PC-9 (cell line): ENCODE measurements at regions not wholly inside any gene's neighbourhood (a gene's known extent, or its start where the extent isn't known, plus 50 kb on each side); places are given as distances from the start of the nearest gene placed in this dataset.

Experiments
- BruUV-seq: library from RNA; stranded (reverse); fragments of 400-500 nt; replicated peaks from 2 replicates; lab custom pipeline; 2021; lab: Mats Ljungman, UMichigan
- CTCF ChIA-PET: fragments of 300-600 bp; sonication (Branson Sonifier 250); formaldehyde crosslinking; loops from one replicate; lab custom pipeline; 2022; ENCODE audit warnings: antibody characterized with exemption; lab: Charles Lee
- POLR2A ChIA-PET: fragments of 300-600 bp; sonication (Branson Sonifier 250); formaldehyde crosslinking; loops from one replicate; lab custom pipeline; 2022; ENCODE audit warnings: antibody characterized with exemption; ENCODE audit not compliant: unreplicated experiment; lab: Charles Lee
- DNase-seq, 2 experiments: peaks; one replicate each; pipeline versions ENCODE4 v3.0.0 to v3.0.0-alpha.2; 2015 to 2022; ENCODE audit warnings: mixed read lengths in 1 of 2
- H2AFZ ChIP-seq: fragments of 200-600 bp; sonication (generic); 2 replicates; pipeline ENCODE4 v1.8.1; 2017; ENCODE audit warnings: antibody characterized with exemption
- H3F3A ChIP-seq: fragments of 200-600 bp; sonication (generic); 2 replicates; pipeline ENCODE4 v1.8.1; 2017; ENCODE audit warnings: antibody characterized with exemption, mild to moderate bottlenecking, low read depth; ENCODE audit not compliant: insufficient read depth
- H3K27ac ChIP-seq: fragments of 200-600 bp; sonication (generic); 2 replicates; pipeline ENCODE4 v1.6.1; 2016; ENCODE audit warnings: mixed run types
- H3K27me3 ChIP-seq: fragments of 200-600 bp; sonication (generic); 2 replicates; pipeline ENCODE4 v1.6.1; 2016; ENCODE audit warnings: low read depth, mixed run types; ENCODE audit not compliant: insufficient read depth
- H3K36me3 ChIP-seq: fragments of 200-600 bp; sonication (generic); 2 replicates; pipeline ENCODE4 v1.6.1; 2016; ENCODE audit warnings: low read depth, mixed run types
- H3K4me1 ChIP-seq: fragments of 200-600 bp; sonication (generic); replicated peaks from 2 replicates; pipeline ENCODE4 v1.6.1; 2016; ENCODE audit warnings: mixed run types; ENCODE audit not compliant: insufficient read depth
- H3K4me2 ChIP-seq: fragments of 200-600 bp; sonication (generic); 2 replicates; pipeline ENCODE4 v1.6.1; 2017; ENCODE audit warnings: mixed run types
- H3K4me3 ChIP-seq: fragments of 200-600 bp; sonication (generic); 2 replicates; pipeline ENCODE4 v1.6.1; 2016; ENCODE audit warnings: mixed run types
- H3K79me2 ChIP-seq: fragments of 200-600 bp; sonication (generic); 2 replicates; pipeline ENCODE4 v1.6.1; 2017; ENCODE audit warnings: low read depth, mixed run types
- H3K9me2 ChIP-seq: fragments of 200-600 bp; sonication (generic); 2 replicates; pipeline ENCODE4 v1.8.1; 2017; ENCODE audit warnings: mild to moderate bottlenecking; ENCODE audit not compliant: insufficient read depth
- H3K9me3 ChIP-seq: fragments of 200-600 bp; sonication (generic); 2 replicates; pipeline ENCODE4 v1.8.1; 2016; ENCODE audit warnings: low read depth; ENCODE audit not compliant: insufficient read depth
- H4K20me1 ChIP-seq: fragments of 200-600 bp; sonication (generic); 2 replicates; pipeline ENCODE4 v1.8.1; 2017; ENCODE audit not compliant: insufficient read depth
- EZH2 ChIP-seq: fragments of 200-600 bp; sonication (generic); IDR thresholded peaks from 2 replicates; pipeline ENCODE4 v1.8.0; 2017; ENCODE audit warnings: antibody characterized with exemption, low read depth
- intact Hi-C: fragments of 100-400 bp; cut with micrococcal nuclease; formaldehyde crosslinking; loops from one replicate; pipeline ENCODE4 v1.10.0; 2022; ENCODE audit not compliant: unreplicated experiment
- TF ChIP-seq, protein P1 (sequence below): fragments of 200-600 bp; sonication (generic); conservative IDR thresholded peaks from 2 replicates; pipeline ENCODE4 v1.6.1; 2017; ENCODE audit warnings: mixed run types, antibody characterized with exemption, mild to moderate bottlenecking, moderate library complexity

DNA sequence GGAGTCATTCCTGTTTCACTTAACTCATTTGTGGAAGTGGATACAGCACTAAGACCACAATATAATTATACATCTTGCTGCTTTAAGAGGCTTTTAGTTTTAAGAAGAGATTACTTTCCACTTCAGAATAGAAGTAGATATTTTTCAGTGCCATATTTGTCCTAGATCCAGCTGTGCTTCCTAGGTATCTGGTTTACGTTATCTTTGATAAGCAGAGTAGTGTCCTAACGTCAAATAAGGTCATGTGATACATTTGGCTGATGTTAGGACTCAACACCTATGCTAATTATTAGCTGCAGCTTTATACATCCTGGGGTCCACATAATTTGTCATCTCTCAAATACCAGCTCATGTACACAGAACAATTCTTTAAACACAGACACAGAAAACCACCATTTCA lies 196.2 kb upstream of the SMIM30 start:
- no peaks in the 10 kb centered on the region for H3K79me2 ChIP-seq
- CTCF ChIA-PET, result no interaction called here
- TF ChIP-seq, protein P1, sequence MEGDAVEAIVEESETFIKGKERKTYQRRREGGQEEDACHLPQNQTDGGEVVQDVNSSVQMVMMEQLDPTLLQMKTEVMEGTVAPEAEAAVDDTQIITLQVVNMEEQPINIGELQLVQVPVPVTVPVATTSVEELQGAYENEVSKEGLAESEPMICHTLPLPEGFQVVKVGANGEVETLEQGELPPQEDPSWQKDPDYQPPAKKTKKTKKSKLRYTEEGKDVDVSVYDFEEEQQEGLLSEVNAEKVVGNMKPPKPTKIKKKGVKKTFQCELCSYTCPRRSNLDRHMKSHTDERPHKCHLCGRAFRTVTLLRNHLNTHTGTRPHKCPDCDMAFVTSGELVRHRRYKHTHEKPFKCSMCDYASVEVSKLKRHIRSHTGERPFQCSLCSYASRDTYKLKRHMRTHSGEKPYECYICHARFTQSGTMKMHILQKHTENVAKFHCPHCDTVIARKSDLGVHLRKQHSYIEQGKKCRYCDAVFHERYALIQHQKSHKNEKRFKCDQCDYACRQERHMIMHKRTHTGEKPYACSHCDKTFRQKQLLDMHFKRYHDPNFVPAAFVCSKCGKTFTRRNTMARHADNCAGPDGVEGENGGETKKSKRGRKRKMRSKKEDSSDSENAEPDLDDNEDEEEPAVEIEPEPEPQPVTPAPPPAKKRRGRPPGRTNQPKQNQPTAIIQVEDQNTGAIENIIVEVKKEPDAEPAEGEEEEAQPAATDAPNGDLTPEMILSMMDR, result no peak
- no peak for TF ChIP-seq EZH2
- no peaks in the 10 kb centered on the region for H3K9me2 ChIP-seq
- no peaks in the 10 kb centered on the region for H3K27me3 ChIP-seq
- H2AFZ ChIP-seq, result no peak overlapping the region
- no peaks in the 10 kb centered on the region for H3K4me1 ChIP-seq
- no peak overlapping the region for H3K4me2 ChIP-seq
- BruUV-seq, result no TSS peak
- DNase-seq, result no peak
- H4K20me1 ChIP-seq, result no peaks in the 10 kb centered on the region
- no peaks in the 10 kb centered on the region for H3K9me3 ChIP-seq
- intact Hi-C loops, result no loop called here
- H3F3A ChIP-seq, result no peaks in the 10 kb centered on the region
- POLR2A ChIA-PET, result no interaction called here
- no peak overlapping the region for H3K27ac ChIP-seq
- H3K4me3 ChIP-seq, result no peak overlapping the region
- H3K36me3 ChIP-seq, result no peaks in the 10 kb centered on the region

DNA sequence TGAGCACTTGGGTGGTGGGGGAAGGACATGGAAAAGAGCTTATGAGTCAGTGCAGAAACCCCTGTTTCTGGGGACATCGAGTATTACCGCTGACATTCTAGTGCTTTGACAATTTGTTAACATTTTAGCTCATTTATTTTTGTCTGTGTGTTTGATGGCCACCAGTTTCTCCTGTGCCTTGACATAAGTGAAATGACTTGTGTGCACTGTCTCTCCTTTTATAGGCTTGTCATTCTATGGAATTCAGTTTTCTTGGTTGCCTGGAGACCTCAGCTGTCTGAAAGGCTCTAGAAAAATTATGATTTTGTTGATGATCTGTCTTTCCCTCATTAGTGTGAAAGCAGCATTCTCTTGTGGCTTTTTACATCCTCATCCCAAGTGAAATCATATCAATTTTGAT lies 190.0 kb upstream of the SMIM30 start:
- no peaks in the 10 kb centered on the region for H3K27me3 ChIP-seq
- no peaks in the 10 kb centered on the region for H3K9me3 ChIP-seq
- DNase-seq, result no peak
- intact Hi-C loops, result no loop called here
- POLR2A ChIA-PET, result no interaction called here
- H2AFZ ChIP-seq, result no peak overlapping the region
- no peaks in the 10 kb centered on the region for H4K20me1 ChIP-seq
- H3K27ac ChIP-seq, result no peak overlapping the region
- no peak overlapping the region for H3K4me3 ChIP-seq
- no peak overlapping the region for H3K4me2 ChIP-seq
- CTCF ChIA-PET, result no interaction called here
- no peak for TF ChIP-seq EZH2
- TF ChIP-seq, protein P1, result no peak
- no peaks in the 10 kb centered on the region for H3F3A ChIP-seq
- no TSS peak for BruUV-seq
- no peaks in the 10 kb centered on the region for H3K4me1 ChIP-seq
- H3K79me2 ChIP-seq, result no peaks in the 10 kb centered on the region
- H3K36me3 ChIP-seq, result no peaks in the 10 kb centered on the region
- H3K9me2 ChIP-seq, result no peaks in the 10 kb centered on the region

DNA sequence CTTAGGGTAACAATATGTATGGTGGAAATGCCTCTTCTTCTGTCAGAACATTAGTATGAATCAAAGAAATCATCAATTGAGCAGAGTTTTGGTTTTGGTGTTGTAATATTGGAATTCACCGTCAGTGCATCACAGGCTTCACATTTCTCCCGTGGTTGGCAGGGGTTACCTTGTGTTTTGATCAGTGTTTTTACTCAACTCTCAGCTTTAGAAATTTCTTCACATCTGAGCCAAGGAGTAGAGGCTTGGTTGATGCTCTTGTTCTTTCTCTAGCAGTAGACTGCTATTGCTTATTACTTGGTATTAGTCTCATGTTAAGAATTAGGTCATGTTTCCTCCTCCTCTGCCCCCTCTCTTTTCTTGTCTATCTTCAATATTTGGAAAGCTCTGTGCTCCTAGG lies 188.8 kb upstream of the SMIM30 start:
- TF ChIP-seq, protein P1, result no peak
- TF ChIP-seq EZH2, result no peak
- H3K4me3 ChIP-seq, result no peak overlapping the region
- no peaks in the 10 kb centered on the region for H3K79me2 ChIP-seq
- no peaks in the 10 kb centered on the region for H4K20me1 ChIP-seq
- H3K4me2 ChIP-seq, result no peak overlapping the region
- no peak for DNase-seq
- H3K9me3 ChIP-seq, result no peaks in the 10 kb centered on the region
- POLR2A ChIA-PET, result no interaction called here
- CTCF ChIA-PET, result no interaction called here
- no peak overlapping the region for H2AFZ ChIP-seq
- intact Hi-C loops, result no loop called here
- BruUV-seq, result no TSS peak
- no peak overlapping the region for H3K27ac ChIP-seq
- no peaks in the 10 kb centered on the region for H3K27me3 ChIP-seq
- H3K9me2 ChIP-seq, result no peaks in the 10 kb centered on the region
- H3K36me3 ChIP-seq, result no peaks in the 10 kb centered on the region
- H3F3A ChIP-seq, result no peaks in the 10 kb centered on the region
- H3K4me1 ChIP-seq, result no peaks in the 10 kb centered on the region
